RPMI7951 (cell line): ENCODE measurements at regions not wholly inside any gene's neighbourhood (a gene's known extent, or its start where the extent isn't known, plus 50 kb on each side); places are given as distances from the start of the nearest gene placed in this dataset.

ENCODE experiments used
- DNase-seq: peaks from one replicate; pipeline ENCODE4 v3.0.0-alpha.2; 2012; ENCODE audit warnings: low read depth

DNA sequence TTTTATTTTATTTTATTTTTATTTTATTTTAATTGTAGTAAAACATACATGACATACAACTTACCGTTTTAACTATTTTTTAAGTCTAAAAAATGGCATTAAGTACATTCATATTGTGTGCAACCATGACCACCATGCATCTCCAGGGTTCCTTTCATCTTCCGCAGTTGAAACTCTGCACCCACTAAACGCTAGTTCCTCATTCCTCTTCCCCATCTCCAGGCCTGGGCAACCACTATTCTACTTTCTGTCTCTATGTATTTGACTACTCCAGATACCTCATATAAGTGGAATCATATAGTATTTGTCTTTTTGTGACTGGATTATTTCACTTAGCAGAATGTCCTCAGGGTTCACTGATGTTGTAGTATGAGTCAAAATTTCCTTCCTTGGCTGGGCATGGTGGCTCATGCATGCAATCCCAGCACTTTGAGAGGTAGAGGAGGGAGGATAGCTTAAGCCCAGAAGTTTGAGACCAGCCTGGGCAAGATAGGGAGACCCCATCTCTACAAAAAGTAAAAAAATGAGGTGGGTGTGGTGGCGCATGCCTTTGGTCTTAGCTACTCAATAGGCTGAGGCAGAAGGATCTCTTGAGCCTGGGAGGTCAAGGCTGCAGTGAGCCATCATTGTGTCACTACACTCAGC, 55.7 kb upstream of the ZNF507 start:
- no peak for DNase-seq

DNA sequence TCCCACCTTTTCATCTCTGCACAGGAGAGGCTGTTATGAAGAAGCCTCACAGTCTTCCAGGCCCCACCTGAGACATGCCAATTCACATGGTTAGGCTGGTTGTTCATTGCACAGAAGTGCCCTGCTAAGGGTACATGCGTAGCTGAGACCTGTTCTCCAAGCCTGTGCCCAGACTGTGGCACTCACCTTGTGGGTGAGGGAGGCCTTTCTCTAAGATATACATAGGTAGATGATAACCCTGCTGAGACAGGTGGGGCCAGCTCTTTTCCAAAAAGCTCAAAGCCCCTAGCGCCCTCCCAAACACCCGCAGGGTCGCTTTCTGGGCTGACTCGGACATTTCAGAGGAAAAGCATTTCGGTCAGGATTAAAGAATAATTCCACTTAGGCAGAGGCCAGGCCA, 53.5 kb upstream of the ZNF507 start:
- no peak for DNase-seq

DNA sequence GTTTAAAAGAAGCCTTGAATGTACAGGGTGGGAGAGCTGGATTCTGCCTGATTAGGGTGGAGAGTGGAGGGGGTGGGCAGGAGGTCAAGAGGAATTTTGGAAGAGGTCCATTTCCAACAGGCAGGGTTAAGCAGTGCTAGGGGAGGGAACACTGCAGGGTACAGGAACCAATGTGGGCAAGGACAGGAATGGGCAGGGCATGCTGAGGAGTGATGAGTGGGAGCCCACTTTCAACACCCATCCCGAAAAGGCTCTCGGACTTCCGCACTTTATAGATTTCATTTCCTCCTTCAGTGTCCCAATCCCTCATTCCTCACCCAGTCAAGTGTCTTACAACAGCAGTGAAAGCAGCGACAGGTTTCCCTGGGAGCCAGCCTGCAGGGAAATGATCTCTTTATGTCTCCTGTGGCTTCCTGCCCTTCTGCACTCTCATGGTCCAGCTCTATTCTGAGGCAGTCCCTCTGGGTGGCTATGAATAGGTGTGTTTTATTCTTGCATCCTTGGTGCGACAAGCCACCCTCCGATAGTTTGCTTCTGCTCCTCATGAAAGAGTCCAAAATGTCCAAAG, 50.5 kb upstream of the ZNF507 start:
- DNase-seq: no peak
